ENCODE measurements at regions not wholly inside any gene's neighbourhood (a gene's known extent, or its start where the extent isn't known, plus 50 kb on each side); places are given as distances from the start of the nearest gene placed in this dataset.

- H3K4me1 Mint-ChIP-seq, result peaks cover 11% of the 10 kb centered on the region
- H3K9me3 Mint-ChIP-seq, result no peaks in the 10 kb centered on the region
- H3K36me3 Mint-ChIP-seq, result peaks cover 1% of the 10 kb centered on the region
- CTCF ChIA-PET, result interaction anchor here (1.6 to 2.1 kb wide), 2 partner anchors 254 to 261 kb away, joined by 3 to 9 read pairs; no protein-coding TSS in a partner anchor
- no peaks in the 10 kb centered on the region for H3K27me3 Mint-ChIP-seq
- H3K27ac Mint-ChIP-seq, result no peak overlapping the region
- H3K4me3 Mint-ChIP-seq, result no peak overlapping the region
- DNase-seq, result no peak
Measured at GRCh38 chr14:100392356-100392755, 69.2 kb downstream of the SLC25A47 start.

- Mint-ChIP-seq H3K4me3 (no peak overlapping the region), H3K27ac (no peak overlapping the region), H3K36me3 (peaks cover 3% of the 10 kb centered on the region), H3K27me3 (no peaks in the 10 kb centered on the region), H3K9me3 (no peaks in the 10 kb centered on the region), H3K4me1 (peaks cover 5% of the 10 kb centered on the region)
- no peak for DNase-seq
- CTCF ChIA-PET, result interaction anchor here (1.8 to 2.9 kb wide), 2 partner anchors 8 to 260 kb away, joined by 5 to 8 read pairs; no protein-coding TSS in a partner anchor
Measured at GRCh38 chr14:100393362-100393761, 70.2 kb downstream of the SLC25A47 start.

GRCh38 chr14:100393906-100394732, 71.0 kb downstream of the SLC25A47 start:
- Mint-ChIP-seq H3K4me3 (no peak overlapping the region), H3K27me3 (no peaks in the 10 kb centered on the region), H3K27ac (no peak overlapping the region), H3K36me3 (peaks cover 3% of the 10 kb centered on the region), H3K4me1 (no peaks in the 10 kb centered on the region), H3K9me3 (no peaks in the 10 kb centered on the region)
- CTCF ChIA-PET, result interaction anchor here (1.8 to 2.9 kb wide), 2 partner anchors 9 to 260 kb away, joined by 5 to 8 read pairs; no protein-coding TSS in a partner anchor
- no peak for DNase-seq

GRCh38 chr14:100394886-100395672, 71.9 kb downstream of the SLC25A47 start:
- DNase-seq, result no peak
- Mint-ChIP-seq H3K36me3 (peaks cover 3% of the 10 kb centered on the region), H3K27ac (no peak overlapping the region), H3K4me1 (no peaks in the 10 kb centered on the region), H3K9me3 (no peaks in the 10 kb centered on the region), H3K27me3 (no peaks in the 10 kb centered on the region), H3K4me3 (no peak overlapping the region)
- CTCF ChIA-PET, result interaction anchor here (1.3 to 2.9 kb wide), 4 partner anchors 10 to 259 kb away, joined by 3 to 8 read pairs (median 5); no protein-coding TSS in a partner anchor

- Mint-ChIP-seq H3K27ac (no peak overlapping the region), H3K4me3 (no peak overlapping the region), H3K36me3 (peaks cover 3% of the 10 kb centered on the region), H3K27me3 (no peaks in the 10 kb centered on the region), H3K4me1 (no peaks in the 10 kb centered on the region), H3K9me3 (no peaks in the 10 kb centered on the region)
- CTCF ChIA-PET, result interaction anchor here (1.3 to 1.5 kb wide), 2 partner anchors 11 to 250 kb away, joined by 3 to 5 read pairs; no protein-coding TSS in a partner anchor
- no peak for DNase-seq
Measured at GRCh38 chr14:100396266-100396795, 73.2 kb downstream of the SLC25A47 start.

GRCh38 chr14:100397005-100397404, 73.9 kb downstream of the SLC25A47 start:
- peaks cover 3% of the 10 kb centered on the region for H3K36me3 Mint-ChIP-seq
- no peaks in the 10 kb centered on the region for H3K4me1 Mint-ChIP-seq
- CTCF ChIA-PET, result no interaction called here
- H3K27ac Mint-ChIP-seq, result no peak overlapping the region
- no peak overlapping the region for H3K4me3 Mint-ChIP-seq
- DNase-seq, result no peak
- H3K27me3 Mint-ChIP-seq, result no peaks in the 10 kb centered on the region
- no peaks in the 10 kb centered on the region for H3K9me3 Mint-ChIP-seq

- Mint-ChIP-seq H3K27ac (no peak overlapping the region), H3K9me3 (no peaks in the 10 kb centered on the region), H3K27me3 (no peaks in the 10 kb centered on the region), H3K4me1 (no peaks in the 10 kb centered on the region), H3K36me3 (peaks cover 3% of the 10 kb centered on the region), H3K4me3 (no peak overlapping the region)
- CTCF ChIA-PET, result interaction anchor here (1.1 kb wide), 1 partner anchor 14 kb away, joined by 4 read pairs; no protein-coding TSS in a partner anchor
- no peak for DNase-seq
Measured at GRCh38 chr14:100398044-100398443, 74.9 kb downstream of the SLC25A47 start.

- Mint-ChIP-seq H3K27ac (no peak overlapping the region), H3K27me3 (no peaks in the 10 kb centered on the region), H3K4me3 (no peak overlapping the region), H3K4me1 (no peaks in the 10 kb centered on the region), H3K36me3 (peaks cover 3% of the 10 kb centered on the region), H3K9me3 (no peaks in the 10 kb centered on the region)
- DNase-seq, result no peak
- CTCF ChIA-PET, result interaction anchor here (1.1 kb wide), 1 partner anchor 15 kb away, joined by 4 read pairs; no protein-coding TSS in a partner anchor
Measured at GRCh38 chr14:100399052-100399849, 76.1 kb downstream of the SLC25A47 start.

- Mint-ChIP-seq H3K4me3 (no peak overlapping the region), H3K36me3 (peaks cover 3% of the 10 kb centered on the region), H3K27me3 (no peaks in the 10 kb centered on the region), H3K4me1 (peaks cover 3% of the 10 kb centered on the region), H3K9me3 (no peaks in the 10 kb centered on the region), H3K27ac (no peak overlapping the region)
- no peak for DNase-seq
- CTCF ChIA-PET, result interaction anchor here (1.0 kb wide), 1 partner anchor 252 kb away, joined by 5 read pairs; no protein-coding TSS in a partner anchor
Measured at GRCh38 chr14:100400115-100400514, 77.0 kb downstream of the SLC25A47 start.

- peaks cover 3% of the 10 kb centered on the region for H3K36me3 Mint-ChIP-seq
- CTCF ChIA-PET, result no interaction called here
- H3K9me3 Mint-ChIP-seq, result no peaks in the 10 kb centered on the region
- DNase-seq, result no peak
- H3K27ac Mint-ChIP-seq, result no peak overlapping the region
- H3K27me3 Mint-ChIP-seq, result no peaks in the 10 kb centered on the region
- no peak overlapping the region for H3K4me3 Mint-ChIP-seq
- H3K4me1 Mint-ChIP-seq, result peaks cover 11% of the 10 kb centered on the region
Measured at GRCh38 chr14:100401031-100401692, 78.0 kb downstream of the SLC25A47 start.

- H3K36me3 Mint-ChIP-seq, result peaks cover 3% of the 10 kb centered on the region
- DNase-seq, result no peak
- CTCF ChIA-PET, result no interaction called here
- no peak overlapping the region for H3K4me3 Mint-ChIP-seq
- peaks cover 17% of the 10 kb centered on the region for H3K4me1 Mint-ChIP-seq
- no peaks in the 10 kb centered on the region for H3K9me3 Mint-ChIP-seq
- H3K27ac Mint-ChIP-seq, result no peak overlapping the region
- H3K27me3 Mint-ChIP-seq, result no peaks in the 10 kb centered on the region
Measured at GRCh38 chr14:100401792-100402191, 78.7 kb downstream of the SLC25A47 start.

GRCh38 chr14:100402631-100403030, 79.5 kb downstream of the SLC25A47 start:
- H3K4me3 Mint-ChIP-seq, result no peak overlapping the region
- no peak for DNase-seq
- H3K4me1 Mint-ChIP-seq, result peaks cover 25% of the 10 kb centered on the region
- no peaks in the 10 kb centered on the region for H3K9me3 Mint-ChIP-seq
- H3K27ac Mint-ChIP-seq, result no peak overlapping the region
- CTCF ChIA-PET, result no interaction called here
- H3K27me3 Mint-ChIP-seq, result no peaks in the 10 kb centered on the region
- no peaks in the 10 kb centered on the region for H3K36me3 Mint-ChIP-seq

- peaks cover 25% of the 10 kb centered on the region for H3K4me1 Mint-ChIP-seq
Measured at GRCh38 chr14:100403105-100403504, 80.0 kb downstream of the SLC25A47 start.

More at GRCh38 chr14:100403105-100403504, 80.0 kb downstream of the SLC25A47 start:
- Mint-ChIP-seq H3K27me3 (no peaks in the 10 kb centered on the region), H3K27ac (no peak overlapping the region), H3K4me3 (no peak overlapping the region), H3K36me3 (no peaks in the 10 kb centered on the region), H3K9me3 (no peaks in the 10 kb centered on the region)
- CTCF ChIA-PET, result no interaction called here
- no peak for DNase-seq
